ENCODE measurements at regions not wholly inside any gene's neighbourhood (a gene's known extent, or its start where the extent isn't known, plus 50 kb on each side); places are given as distances from the start of the nearest gene placed in this dataset.

DNA sequence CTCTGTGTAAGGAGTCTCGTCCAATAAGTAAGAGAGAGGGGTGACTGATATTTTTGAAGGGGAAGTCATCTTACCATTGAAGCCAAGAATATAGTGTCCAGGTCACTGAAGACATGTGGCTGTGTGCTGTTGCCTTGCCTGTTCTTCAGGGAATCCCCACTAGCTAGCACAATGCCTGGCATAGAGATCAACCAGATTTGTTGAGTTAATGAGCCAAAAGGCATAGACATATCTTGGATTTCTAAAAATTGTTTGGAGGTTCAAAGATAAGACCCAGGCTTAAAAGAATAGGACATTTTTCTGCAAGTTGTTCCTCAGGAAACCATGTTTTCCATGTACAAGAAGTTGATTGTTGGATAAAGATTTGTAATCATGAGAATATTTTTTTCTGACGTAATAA, 119.3 kb upstream of the DKK2 start:
- H3K36me3 ChIP-seq (ENCODE audit: insufficient read depth) = no peaks in the 10 kb centered on the region
- no peaks in the 10 kb centered on the region for H3K4me1 ChIP-seq (ENCODE audit: insufficient read depth)
- no peak overlapping the region for H3K4me3 ChIP-seq (ENCODE audit: low read depth, low read length)
- DNase-seq (ENCODE audit: extremely low spot score) = no peak
- no peak overlapping the region for H3K27ac ChIP-seq (ENCODE audit: low read depth)
- 70% methylated on average over 2 of the region's 2 CpGs for WGBS

DNA sequence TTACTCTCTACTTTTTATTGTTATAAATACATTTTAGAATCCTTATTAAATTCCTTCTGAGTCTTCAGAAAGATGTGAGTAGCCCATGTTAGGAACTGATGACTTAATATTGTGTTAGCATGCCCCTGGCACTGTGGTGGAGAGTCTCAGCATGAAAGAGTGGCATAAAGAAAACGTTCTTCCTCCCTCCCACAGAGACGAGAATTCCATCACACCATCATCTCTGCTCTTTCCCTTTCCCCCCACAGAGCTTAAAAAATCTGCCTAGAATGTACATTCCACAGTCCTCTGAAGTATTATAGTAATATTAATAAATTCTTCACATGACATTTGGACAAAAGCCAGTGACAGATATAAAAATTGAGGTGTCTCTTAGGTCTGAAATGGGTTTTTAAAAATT, 117.8 kb upstream of the DKK2 start:
- Histone ChIP-seq H3K36me3 (ENCODE audit: insufficient read depth) (no peaks in the 10 kb centered on the region), H3K27ac (ENCODE audit: low read depth) (no peak overlapping the region), H3K4me3 (ENCODE audit: low read depth, low read length) (no peak overlapping the region), H3K4me1 (ENCODE audit: insufficient read depth) (no peaks in the 10 kb centered on the region)
- WGBS = 34% methylated on average over 2 of the region's 2 CpGs
- no peak for DNase-seq (ENCODE audit: extremely low spot score)

DNA sequence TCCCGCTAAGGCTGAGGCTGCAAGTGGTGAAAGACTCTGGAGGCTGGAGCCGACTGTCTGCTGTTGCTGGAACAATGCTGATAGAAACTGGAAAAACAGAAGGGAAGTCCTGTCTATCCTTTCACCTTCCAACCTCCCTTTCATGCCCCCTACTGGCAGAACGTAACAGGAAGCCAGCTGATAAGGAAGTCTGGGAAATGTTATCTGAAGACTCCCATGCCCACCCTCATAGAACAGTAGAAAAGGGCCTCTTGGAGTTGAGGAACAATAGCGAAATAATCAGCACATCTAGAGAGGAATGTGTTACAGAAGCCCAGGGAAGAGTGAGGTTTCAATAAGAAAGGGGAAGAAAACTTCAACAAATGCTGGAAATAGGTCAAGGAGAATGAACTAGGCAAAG, 117.1 kb upstream of the DKK2 start:
- H3K4me1 ChIP-seq (ENCODE audit: insufficient read depth) = no peaks in the 10 kb centered on the region
- H3K4me3 ChIP-seq (ENCODE audit: low read depth, low read length) = no peak overlapping the region
- no peak for DNase-seq (ENCODE audit: extremely low spot score)
- H3K27ac ChIP-seq (ENCODE audit: low read depth) = no peak overlapping the region
- no peaks in the 10 kb centered on the region for H3K36me3 ChIP-seq (ENCODE audit: insufficient read depth)
- WGBS = 61% methylated on average over 4 of the region's 4 CpGs

DNA sequence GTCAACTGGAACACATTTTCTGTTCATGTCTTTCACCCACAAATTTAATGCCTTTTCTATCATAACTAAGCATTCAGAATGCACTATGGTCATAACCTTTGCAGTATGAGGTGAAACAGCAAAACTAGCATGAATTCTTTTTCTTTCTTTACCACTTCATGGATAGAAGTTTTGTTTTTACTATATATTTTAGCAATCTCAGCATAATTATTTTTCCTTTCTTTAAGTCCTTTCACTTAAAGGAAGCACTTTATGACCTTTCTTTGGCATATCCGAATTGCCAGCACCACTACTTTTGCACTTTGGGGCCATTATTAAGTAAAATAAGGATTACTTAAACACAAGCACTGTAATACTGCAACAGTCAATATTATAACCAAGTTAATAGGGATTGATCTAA, 115.1 kb upstream of the DKK2 start:
- no peaks in the 10 kb centered on the region for H3K36me3 ChIP-seq (ENCODE audit: insufficient read depth)
- no peak overlapping the region for H3K27ac ChIP-seq (ENCODE audit: low read depth)
- no peak for DNase-seq (ENCODE audit: extremely low spot score)
- no peak overlapping the region for H3K4me3 ChIP-seq (ENCODE audit: low read depth, low read length)
- 92% methylated on average over 1 of the region's 1 CpG for WGBS
- H3K4me1 ChIP-seq (ENCODE audit: insufficient read depth) = no peaks in the 10 kb centered on the region

DNA sequence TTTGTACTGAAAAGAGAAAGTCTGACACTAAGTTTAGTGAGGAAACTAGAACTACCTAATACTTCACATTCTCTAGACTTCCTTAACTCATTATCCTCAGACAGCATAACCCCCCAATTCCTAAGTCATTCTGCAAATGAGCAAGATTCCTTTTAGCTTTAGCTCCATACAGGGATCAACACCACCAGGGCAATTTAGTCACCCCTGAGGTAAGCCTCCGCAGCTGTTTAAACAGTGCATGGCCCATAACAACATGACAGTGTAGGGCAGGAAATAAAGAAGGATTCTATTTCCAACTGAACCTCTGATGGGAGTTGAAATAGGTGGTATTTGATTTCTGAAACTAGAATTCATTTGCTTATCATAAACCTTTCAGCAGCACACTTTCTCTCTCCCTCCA, 112.8 kb upstream of the DKK2 start:
- H3K4me1 ChIP-seq (ENCODE audit: insufficient read depth) = no peaks in the 10 kb centered on the region
- 89% methylated on average over 1 of the region's 1 CpG for WGBS
- H3K27ac ChIP-seq (ENCODE audit: low read depth) = no peak overlapping the region
- DNase-seq (ENCODE audit: extremely low spot score) = no peak
- no peaks in the 10 kb centered on the region for H3K36me3 ChIP-seq (ENCODE audit: insufficient read depth)
- no peak overlapping the region for H3K4me3 ChIP-seq (ENCODE audit: low read depth, low read length)

DNA sequence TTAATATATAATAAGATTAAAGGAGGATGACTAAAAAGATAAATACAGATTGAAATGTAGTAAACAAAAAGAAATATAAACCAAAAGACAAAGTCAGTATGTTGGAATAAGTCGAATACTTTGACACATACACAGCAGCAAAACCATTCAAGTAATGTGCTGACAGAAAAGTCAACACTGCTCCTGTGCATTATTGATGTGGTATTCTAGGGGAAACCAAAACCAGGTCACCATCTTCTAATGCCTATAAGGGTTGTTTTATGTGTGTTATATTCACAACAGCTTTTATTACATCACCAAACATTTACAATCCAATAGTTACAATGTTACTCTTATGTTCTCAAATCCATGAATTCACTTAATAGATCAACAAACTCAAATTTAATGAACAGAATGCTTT, 111.8 kb upstream of the DKK2 start:
- WGBS = 74% methylated on average over 1 of the region's 1 CpG
- no peaks in the 10 kb centered on the region for H3K4me1 ChIP-seq (ENCODE audit: insufficient read depth)
- DNase-seq (ENCODE audit: extremely low spot score) = no peak
- H3K27ac ChIP-seq (ENCODE audit: low read depth) = no peak overlapping the region
- H3K4me3 ChIP-seq (ENCODE audit: low read depth, low read length) = no peak overlapping the region
- no peaks in the 10 kb centered on the region for H3K36me3 ChIP-seq (ENCODE audit: insufficient read depth)

DNA sequence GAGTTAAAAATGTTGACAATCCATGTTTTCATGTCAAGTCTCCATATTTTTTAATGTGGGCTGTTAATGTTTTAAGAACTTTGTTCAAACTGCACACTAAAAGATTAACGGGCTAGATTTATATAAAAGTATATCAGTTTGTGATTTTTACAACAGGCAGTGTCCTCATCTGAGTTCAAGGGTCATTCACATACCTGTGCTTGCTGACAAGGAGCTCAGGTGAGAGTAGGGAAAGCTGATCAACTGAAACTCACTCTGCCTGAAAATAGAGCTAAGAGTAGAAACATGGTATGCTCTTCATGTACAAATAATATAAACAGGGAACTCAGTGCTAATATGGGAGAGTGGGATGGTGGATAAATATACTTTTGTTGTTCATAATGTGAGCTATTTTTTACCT, 102.3 kb upstream of the DKK2 start:
- Histone ChIP-seq H3K4me3 (ENCODE audit: low read depth, low read length) (no peak overlapping the region), H3K4me1 (ENCODE audit: insufficient read depth) (no peaks in the 10 kb centered on the region), H3K27ac (ENCODE audit: low read depth) (no peak overlapping the region), H3K36me3 (ENCODE audit: insufficient read depth) (no peaks in the 10 kb centered on the region)
- WGBS = 82% methylated on average over 1 of the region's 1 CpG
- DNase-seq (ENCODE audit: extremely low spot score) = no peak

DNA sequence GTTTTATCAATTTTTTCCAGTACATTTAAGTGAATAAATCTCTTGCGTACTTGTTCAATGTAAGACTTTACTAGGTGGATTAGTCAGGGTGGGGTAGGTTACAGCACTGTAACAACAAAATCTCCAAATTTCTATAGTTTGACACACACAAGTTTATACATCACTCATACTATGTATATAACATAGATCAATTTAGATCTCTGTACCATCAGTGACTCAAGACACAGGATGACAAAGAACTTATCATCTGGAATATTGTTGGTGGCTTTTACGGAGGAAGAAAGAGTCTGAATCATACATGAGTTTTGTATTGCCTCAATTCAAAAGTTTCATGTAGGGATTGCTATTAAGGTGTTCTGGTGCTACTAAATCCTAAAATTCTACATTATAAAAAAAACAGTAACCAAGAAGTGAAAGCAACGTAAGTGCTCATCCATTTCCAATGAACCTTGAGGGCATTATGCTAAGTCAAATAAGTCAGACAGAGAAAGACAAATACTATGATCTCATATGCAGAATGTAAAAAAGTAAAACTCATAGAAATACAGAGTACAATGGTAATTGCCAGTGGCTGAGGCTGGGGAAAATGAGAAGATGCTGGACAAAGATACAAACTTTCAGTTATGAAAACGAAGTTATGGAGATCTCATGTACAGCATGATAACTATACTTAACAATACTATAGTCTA, 98.0 kb upstream of the DKK2 start:
- no peaks in the 10 kb centered on the region for H3K4me1 ChIP-seq (ENCODE audit: insufficient read depth)
- H3K36me3 ChIP-seq (ENCODE audit: insufficient read depth) = no peaks in the 10 kb centered on the region
- no peak overlapping the region for H3K4me3 ChIP-seq (ENCODE audit: low read depth, low read length)
- DNase-seq (ENCODE audit: extremely low spot score) = no peak
- H3K27ac ChIP-seq (ENCODE audit: low read depth) = no peak overlapping the region
- WGBS = 92% methylated on average over 4 of the region's 4 CpGs

DNA sequence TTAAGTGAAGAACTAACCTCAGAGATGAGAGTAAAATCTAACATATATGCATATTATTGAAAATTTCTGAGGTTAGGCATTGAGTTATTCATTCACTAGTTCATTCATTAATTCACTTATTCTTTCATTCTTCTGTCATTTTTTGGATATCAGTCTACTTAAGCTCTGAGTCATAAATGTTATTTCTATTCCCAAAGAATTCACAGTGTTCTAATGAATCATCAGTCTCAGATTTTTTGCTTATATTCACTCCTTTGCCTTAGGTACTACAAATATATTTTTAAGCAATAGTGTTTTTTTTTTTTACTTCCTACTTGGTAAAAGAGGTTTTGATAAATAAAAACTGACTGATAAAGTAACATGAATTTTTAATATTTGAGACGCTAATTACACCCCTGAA, 95.2 kb upstream of the DKK2 start:
- H3K27ac ChIP-seq (ENCODE audit: low read depth) = no peak overlapping the region
- no peak overlapping the region for H3K4me3 ChIP-seq (ENCODE audit: low read depth, low read length)
- 93% methylated on average over 1 of the region's 1 CpG for WGBS
- no peak for DNase-seq (ENCODE audit: extremely low spot score)
- no peaks in the 10 kb centered on the region for H3K36me3 ChIP-seq (ENCODE audit: insufficient read depth)
- no peaks in the 10 kb centered on the region for H3K4me1 ChIP-seq (ENCODE audit: insufficient read depth)

DNA sequence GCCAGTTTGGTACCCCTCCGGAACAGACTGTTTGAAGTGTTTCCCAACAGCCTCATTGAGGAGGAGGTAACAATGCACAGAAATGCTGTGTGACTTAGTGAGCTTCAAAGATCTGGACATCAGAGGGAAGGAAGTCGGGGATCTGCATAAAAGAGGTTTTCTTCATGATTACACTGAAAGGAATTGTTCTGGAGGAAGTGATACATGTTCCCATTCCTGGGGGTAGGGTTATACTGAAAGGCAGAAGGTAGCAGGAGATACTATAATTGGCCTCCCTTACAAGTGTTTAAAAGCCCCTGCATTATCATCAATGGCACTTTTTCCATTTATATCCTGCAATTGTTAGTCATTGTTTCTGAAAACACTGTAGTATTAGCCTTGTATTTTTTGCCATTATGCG, 94.0 kb upstream of the DKK2 start:
- no peak for DNase-seq (ENCODE audit: extremely low spot score)
- WGBS = 76% methylated on average over 3 of the region's 3 CpGs
- no peaks in the 10 kb centered on the region for H3K4me1 ChIP-seq (ENCODE audit: insufficient read depth)
- no peak overlapping the region for H3K4me3 ChIP-seq (ENCODE audit: low read depth, low read length)
- H3K36me3 ChIP-seq (ENCODE audit: insufficient read depth) = no peaks in the 10 kb centered on the region
- H3K27ac ChIP-seq (ENCODE audit: low read depth) = no peak overlapping the region

DNA sequence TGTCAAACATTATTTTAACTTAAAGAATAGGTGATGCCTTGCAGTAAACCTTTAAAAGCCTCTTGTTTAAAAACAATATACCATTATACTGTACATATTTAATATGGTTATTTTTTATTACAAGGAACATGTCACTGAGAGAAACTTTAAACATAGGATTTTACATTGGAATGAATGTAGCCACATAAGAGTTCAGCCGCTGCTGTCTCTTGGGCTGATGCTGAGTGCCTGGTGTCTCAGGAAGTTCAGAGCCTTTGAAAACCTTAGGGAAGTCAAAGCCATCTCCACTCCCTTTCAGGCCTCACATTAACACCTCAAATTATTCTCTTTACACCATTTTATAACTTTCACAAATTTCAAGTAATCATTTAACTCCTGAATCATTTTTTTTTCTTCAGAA, 93.5 kb upstream of the DKK2 start:
- Histone ChIP-seq H3K4me3 (ENCODE audit: low read depth, low read length) (no peak overlapping the region), H3K4me1 (ENCODE audit: insufficient read depth) (no peaks in the 10 kb centered on the region), H3K27ac (ENCODE audit: low read depth) (no peak overlapping the region), H3K36me3 (ENCODE audit: insufficient read depth) (no peaks in the 10 kb centered on the region)
- WGBS = 67% methylated on average over 1 of the region's 1 CpG
- DNase-seq (ENCODE audit: extremely low spot score) = no peak

DNA sequence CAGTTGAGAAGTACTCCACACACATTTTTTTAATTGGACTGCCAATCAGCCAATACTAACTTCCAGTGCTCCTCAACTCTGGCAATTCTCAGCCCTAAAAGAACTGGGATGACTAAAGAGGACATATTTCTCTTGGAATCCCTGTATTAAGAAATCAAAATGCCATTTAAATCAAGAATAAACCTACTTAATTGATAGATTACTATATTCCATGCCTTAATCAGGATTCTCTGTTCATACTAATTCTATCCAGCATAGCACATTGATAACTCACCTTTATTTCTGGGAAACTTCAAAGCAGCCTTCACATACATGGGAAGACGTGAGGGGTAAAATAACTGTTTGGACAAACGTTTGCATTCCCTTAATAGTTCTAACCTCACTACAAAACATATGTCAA, 93.0 kb upstream of the DKK2 start:
- Histone ChIP-seq H3K36me3 (ENCODE audit: insufficient read depth) (no peaks in the 10 kb centered on the region), H3K4me3 (ENCODE audit: low read depth, low read length) (no peak overlapping the region), H3K27ac (ENCODE audit: low read depth) (no peak overlapping the region), H3K4me1 (ENCODE audit: insufficient read depth) (no peaks in the 10 kb centered on the region)
- no peak for DNase-seq (ENCODE audit: extremely low spot score)
- WGBS = 45% methylated on average over 2 of the region's 2 CpGs

DNA sequence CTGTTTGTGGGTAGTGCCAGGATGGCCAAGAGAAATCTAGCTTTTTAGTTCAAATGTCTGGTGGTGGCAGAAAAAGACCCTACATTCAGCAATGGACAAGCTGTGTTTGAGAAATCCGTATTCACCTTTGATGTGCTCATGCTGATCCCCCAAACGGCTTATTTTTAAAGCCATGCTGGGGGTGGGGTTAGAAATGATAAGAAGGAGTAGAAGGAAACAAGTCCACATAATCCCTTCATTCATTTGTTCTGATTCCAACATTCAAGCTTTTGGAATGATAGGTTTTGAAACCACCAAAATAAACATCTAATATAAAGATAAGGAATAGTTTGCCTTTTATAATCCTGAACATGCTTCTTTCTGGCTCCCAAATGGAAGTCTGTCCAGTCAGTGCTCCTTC, 92.0 kb upstream of the DKK2 start:
- 32% methylated on average over 2 of the region's 2 CpGs for WGBS
- H3K36me3 ChIP-seq (ENCODE audit: insufficient read depth) = no peaks in the 10 kb centered on the region

DNA sequence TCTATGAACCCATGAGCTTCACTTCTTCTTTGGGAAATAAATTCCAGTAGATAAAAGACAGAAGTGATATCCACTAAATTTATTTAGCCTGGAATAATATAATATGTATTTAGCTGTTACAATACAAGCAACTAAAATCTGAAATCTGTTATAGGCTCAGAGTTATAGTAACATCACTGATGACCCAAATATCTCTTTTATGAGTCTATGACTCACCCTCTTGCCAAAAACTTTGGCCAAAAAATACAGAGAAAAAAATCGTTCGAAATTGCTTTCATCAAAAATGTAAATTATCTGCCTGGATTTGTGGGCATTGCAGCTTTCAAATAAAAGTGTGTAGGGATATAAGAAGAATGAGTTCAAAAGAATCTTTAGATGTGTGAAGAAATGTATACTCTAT, 89.4 kb upstream of the DKK2 start:
- 25% methylated on average over 2 of the region's 2 CpGs for WGBS
- Histone ChIP-seq H3K4me1 (ENCODE audit: insufficient read depth) (no peaks in the 10 kb centered on the region), H3K4me3 (ENCODE audit: low read depth, low read length) (no peak overlapping the region), H3K36me3 (ENCODE audit: insufficient read depth) (no peaks in the 10 kb centered on the region), H3K27ac (ENCODE audit: low read depth) (no peak overlapping the region)
- no peak for DNase-seq (ENCODE audit: extremely low spot score)

More for the DNA sequence above, 92.0 kb upstream of the DKK2 start:
- no peak for DNase-seq (ENCODE audit: extremely low spot score)
- Histone ChIP-seq H3K27ac (ENCODE audit: low read depth) (no peak overlapping the region), H3K4me1 (ENCODE audit: insufficient read depth) (no peaks in the 10 kb centered on the region), H3K4me3 (ENCODE audit: low read depth, low read length) (no peak overlapping the region)

DNA sequence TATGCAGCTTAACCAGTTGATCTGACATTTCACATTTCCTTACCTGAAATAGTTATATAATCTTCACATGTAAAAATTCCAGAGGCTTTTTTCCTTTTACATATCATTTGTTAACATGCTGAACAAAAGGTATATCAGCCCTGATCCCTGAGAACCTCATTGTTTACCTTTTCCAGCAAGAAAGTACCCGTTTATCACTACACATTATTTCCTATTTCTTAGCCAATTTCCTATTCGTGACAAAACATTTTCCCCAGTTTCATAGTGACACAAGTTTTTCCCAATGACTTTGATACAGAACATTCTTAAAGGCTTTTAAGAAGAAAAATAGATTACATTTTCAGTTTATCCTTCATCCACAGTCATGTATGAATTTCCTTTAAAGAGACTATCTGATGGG, 86.6 kb upstream of the DKK2 start:
- H3K36me3 ChIP-seq (ENCODE audit: insufficient read depth) = no peaks in the 10 kb centered on the region
- no peak for DNase-seq (ENCODE audit: extremely low spot score)
- WGBS = 64% methylated on average over 2 of the region's 2 CpGs
- H3K4me1 ChIP-seq (ENCODE audit: insufficient read depth) = no peaks in the 10 kb centered on the region
- H3K4me3 ChIP-seq (ENCODE audit: low read depth, low read length) = no peak overlapping the region
- H3K27ac ChIP-seq (ENCODE audit: low read depth) = no peak overlapping the region

Measured in urinary bladder (tissue), 3 donors.